ENCODE measurements at regions not wholly inside any gene's neighbourhood (a gene's known extent, or its start where the extent isn't known, plus 50 kb on each side); places are given as distances from the start of the nearest gene placed in this dataset.

GRCh38 chr5:159409801-159410200 is 79.5 kb upstream of the IL12B start (continued):
- TF ChIP-seq ZNF592 (IDR thresholded peaks at IDR 0.05) (no peak), NFYA (IDR thresholded peaks at IDR 0.05; ENCODE audit: borderline replicate concordance, low read depth, low read length) (no peak), USF2 (IDR thresholded peaks at IDR 0.05; ENCODE audit: borderline replicate concordance, low read depth, low read length) (no peak), BCLAF1 (IDR thresholded peaks at IDR 0.05) (no peak), ZNF207 (IDR thresholded peaks at IDR 0.05; ENCODE audit: borderline replicate concordance) (no peak), YY1 (IDR thresholded peaks at IDR 0.05; ENCODE audit: low read depth, low read length) (no peak), NKRF (conservative IDR thresholded peaks at IDR 0.05) (no peak), MTA2 (IDR thresholded peaks at IDR 0.05; ENCODE audit: low read depth) (peak; percentile 93), ZNF274 (IDR thresholded peaks at IDR 0.05; ENCODE audit: insufficient read depth, insufficient read length) (no peak), STAT1 (conservative IDR thresholded peaks at IDR 0.05) (no peak), BCL3 (IDR thresholded peaks at IDR 0.05; ENCODE audit: borderline replicate concordance, insufficient read depth, low read depth, low read length, poor library complexity, severe bottlenecking) (peak; percentile 72), WRNIP1 (IDR thresholded peaks at IDR 0.05; ENCODE audit: borderline replicate concordance, low read depth, low read length) (no peak), SMAD1 (IDR thresholded peaks at IDR 0.05; ENCODE audit: low read depth, partially characterized antibody) (no peak), ZNF217 (IDR thresholded peaks at IDR 0.05) (0 out of 2 replicates have a peak, but pooled peaks have one; percentile 29), GABPA (IDR thresholded peaks at IDR 0.05; ENCODE audit: low read depth) (0 out of 2 replicates have a peak, but pooled peaks have one; percentile 42), NR2C2 (IDR thresholded peaks at IDR 0.05; ENCODE audit: borderline replicate concordance, control insufficient read depth, insufficient read length, low read depth) (no peak), ASH2L (IDR thresholded peaks at IDR 0.05; ENCODE audit: borderline replicate concordance, low read depth) (no peak), BACH1 (IDR thresholded peaks at IDR 0.05; ENCODE audit: borderline replicate concordance) (no peak), TCF7 (IDR thresholded peaks at IDR 0.05; ENCODE audit: borderline replicate concordance) (no peak), FOXK2 (IDR thresholded peaks at IDR 0.05) (no peak)

Measured in GM12878 (cell line).